ENCODE measurements at regions not wholly inside any gene's neighbourhood (a gene's known extent, or its start where the extent isn't known, plus 50 kb on each side); places are given as distances from the start of the nearest gene placed in this dataset.

DNA sequence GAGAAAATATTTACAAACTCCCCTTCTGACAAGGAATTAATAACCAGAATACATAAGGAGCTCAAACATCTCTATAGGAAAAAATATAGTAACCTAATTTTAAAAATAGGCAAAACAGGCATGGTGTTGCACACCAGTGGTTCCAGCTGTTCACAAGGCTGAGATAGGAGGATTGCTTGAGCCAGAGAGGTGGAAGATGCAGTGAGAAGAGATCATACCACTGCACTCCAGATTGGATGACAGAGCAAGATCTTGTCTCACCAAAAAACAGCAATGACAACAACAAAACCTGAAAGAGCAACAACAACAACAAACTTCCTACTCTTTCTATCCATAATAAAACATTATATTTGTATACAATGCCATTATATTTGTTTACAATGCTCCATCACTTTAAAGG lies 304.4 kb upstream of the CNTNAP2 start:
- TF ChIP-seq POLR2A (IDR thresholded peaks at IDR 0.05; ENCODE audit: low read depth, low read length) (no peak), POLR2AphosphoS5 (IDR thresholded peaks at IDR 0.05; ENCODE audit: low read depth, low read length) (no peak), TAF1 (IDR thresholded peaks at IDR 0.05; ENCODE audit: borderline replicate concordance, low read depth, low read length) (no peak)
